Astrocyte of the cerebellum (primary cell): ENCODE measurements at regions not wholly inside any gene's neighbourhood (a gene's known extent, or its start where the extent isn't known, plus 50 kb on each side); places are given as distances from the start of the nearest gene placed in this dataset.

Experiments
- DNase-seq: peaks from one replicate; pipeline ENCODE4 v3.0.0-alpha.2; 2011; ENCODE audit warnings: low read depth
- H3K4me3 ChIP-seq: 2 replicates; pipeline ENCODE4 v1.5.1; 2011; ENCODE audit warnings: mild to moderate bottlenecking, low read depth, low read length, moderate library complexity
- in situ Hi-C: cut with HindIII; loops from 2 replicates; pipeline ENCODE4 v1.10.0; 2017; ENCODE audit warnings: low sequenced_read_pairs
- TF ChIP-seq, protein P1 (sequence below): IDR thresholded peaks from 2 replicates; pipeline ENCODE4 v1.5.1; 2012; ENCODE audit warnings: low read length, low read depth, moderate library complexity, mild to moderate bottlenecking; ENCODE audit errors: missing control alignments

DNA sequence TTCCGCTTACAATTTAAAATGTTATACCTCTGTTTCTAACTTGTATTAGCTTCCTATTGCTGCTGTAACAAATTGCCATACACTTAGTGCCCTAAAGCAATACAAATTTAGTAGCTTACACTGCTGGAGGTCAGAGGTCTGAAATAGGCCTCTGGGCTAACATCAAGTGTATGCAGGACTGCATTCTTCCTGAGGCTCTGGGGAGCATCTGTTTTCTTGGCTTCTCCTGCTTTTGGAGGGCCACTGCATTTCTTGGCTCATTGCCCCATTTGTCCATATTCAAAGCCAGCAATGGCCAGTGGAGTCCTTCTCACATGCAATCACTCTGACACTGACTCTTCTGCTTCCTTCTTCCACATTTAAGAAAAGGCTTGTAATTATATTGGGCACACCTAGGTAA lies 639.8 kb upstream of the INTU start:
- DNase-seq, result no peak
- no peak overlapping the region for H3K4me3 ChIP-seq
- TF ChIP-seq, protein P1, sequence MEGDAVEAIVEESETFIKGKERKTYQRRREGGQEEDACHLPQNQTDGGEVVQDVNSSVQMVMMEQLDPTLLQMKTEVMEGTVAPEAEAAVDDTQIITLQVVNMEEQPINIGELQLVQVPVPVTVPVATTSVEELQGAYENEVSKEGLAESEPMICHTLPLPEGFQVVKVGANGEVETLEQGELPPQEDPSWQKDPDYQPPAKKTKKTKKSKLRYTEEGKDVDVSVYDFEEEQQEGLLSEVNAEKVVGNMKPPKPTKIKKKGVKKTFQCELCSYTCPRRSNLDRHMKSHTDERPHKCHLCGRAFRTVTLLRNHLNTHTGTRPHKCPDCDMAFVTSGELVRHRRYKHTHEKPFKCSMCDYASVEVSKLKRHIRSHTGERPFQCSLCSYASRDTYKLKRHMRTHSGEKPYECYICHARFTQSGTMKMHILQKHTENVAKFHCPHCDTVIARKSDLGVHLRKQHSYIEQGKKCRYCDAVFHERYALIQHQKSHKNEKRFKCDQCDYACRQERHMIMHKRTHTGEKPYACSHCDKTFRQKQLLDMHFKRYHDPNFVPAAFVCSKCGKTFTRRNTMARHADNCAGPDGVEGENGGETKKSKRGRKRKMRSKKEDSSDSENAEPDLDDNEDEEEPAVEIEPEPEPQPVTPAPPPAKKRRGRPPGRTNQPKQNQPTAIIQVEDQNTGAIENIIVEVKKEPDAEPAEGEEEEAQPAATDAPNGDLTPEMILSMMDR, result no peak
- in situ Hi-C loops, result no loop called here

DNA sequence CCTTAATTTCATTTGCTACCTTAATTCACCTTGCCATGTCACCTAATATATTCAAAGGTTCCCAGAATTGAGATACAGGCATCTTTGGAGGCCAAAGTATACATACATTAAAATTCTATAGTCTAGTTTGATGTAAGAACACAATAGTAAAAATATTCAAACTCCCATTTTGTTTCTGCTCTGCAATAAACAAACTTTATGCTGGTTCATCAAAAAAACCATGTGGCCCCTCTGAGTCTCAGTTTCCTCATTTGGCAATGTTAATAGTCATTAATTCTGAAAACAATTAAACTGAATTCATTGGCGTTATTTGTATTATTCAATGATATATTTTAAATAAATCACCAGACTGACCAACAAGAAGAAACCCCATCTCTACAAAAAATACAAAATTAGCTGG lies 639.4 kb upstream of the INTU start:
- DNase-seq, result no peak
- H3K4me3 ChIP-seq, result no peak overlapping the region
- TF ChIP-seq, protein P1, result no peak
- in situ Hi-C loops, result no loop called here

DNA sequence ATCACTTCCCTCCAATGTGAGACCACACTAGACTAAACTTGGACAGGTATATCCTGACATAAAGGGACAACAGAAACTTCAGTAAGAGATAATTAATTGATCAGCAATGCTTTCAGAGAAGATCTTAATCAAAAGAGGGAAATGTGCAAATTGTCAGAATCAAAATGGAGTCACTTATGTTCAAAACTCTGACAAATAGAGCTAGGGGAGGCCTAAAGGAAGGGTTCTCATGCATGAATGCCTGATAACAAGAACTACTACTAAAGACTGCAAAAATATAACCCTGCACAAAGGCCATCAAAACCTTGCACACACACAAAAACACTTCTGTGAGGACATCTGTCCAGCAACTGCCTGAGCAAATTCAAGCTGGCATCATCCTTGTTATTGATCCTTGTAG lies 637.5 kb upstream of the INTU start:
- no peak for DNase-seq
- no peak overlapping the region for H3K4me3 ChIP-seq
- in situ Hi-C loops, result no loop called here
- TF ChIP-seq, protein P1, result no peak

DNA sequence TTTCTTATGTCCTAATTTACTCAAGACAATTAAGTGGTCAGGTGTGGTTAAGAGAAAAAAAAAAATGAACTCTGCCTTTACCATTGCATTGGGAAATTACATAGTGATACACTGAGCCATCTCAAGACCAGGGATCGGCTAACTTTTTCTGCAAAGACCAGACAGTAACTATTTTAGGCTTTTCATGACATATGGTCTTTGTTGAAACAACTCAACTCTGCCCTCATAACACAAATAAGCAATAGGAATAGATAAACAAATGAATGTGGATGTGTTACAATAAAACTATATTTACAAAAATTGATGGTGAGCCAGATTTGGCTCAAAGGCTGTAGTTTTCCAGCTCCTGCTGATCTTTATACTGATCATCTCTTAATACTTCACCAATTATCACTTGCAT lies 632.6 kb upstream of the INTU start:
- TF ChIP-seq, protein P1, result no peak
- in situ Hi-C loops, result no loop called here
- H3K4me3 ChIP-seq, result no peak overlapping the region
- DNase-seq, result no peak

DNA sequence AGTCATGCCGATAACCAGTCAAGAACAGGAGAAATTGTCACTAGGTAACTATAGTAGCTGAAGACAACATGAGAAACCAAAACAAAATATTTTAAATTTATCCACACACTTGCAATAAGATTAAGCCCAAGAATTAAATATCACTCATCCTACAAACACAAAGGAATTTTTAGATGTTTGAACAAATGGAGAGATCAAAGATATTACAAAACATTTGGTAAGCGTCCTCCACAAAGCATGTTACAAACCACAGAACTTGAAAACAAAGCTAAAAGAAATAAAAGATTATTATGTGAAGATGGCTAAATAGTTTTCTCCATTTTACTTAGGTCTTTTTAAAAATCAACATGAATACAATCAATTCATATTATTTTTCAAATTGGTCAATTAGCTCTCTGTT lies 631.9 kb upstream of the INTU start:
- H3K4me3 ChIP-seq, result no peak overlapping the region
- TF ChIP-seq, protein P1, result no peak
- no peak for DNase-seq
- in situ Hi-C loops, result no loop called here

DNA sequence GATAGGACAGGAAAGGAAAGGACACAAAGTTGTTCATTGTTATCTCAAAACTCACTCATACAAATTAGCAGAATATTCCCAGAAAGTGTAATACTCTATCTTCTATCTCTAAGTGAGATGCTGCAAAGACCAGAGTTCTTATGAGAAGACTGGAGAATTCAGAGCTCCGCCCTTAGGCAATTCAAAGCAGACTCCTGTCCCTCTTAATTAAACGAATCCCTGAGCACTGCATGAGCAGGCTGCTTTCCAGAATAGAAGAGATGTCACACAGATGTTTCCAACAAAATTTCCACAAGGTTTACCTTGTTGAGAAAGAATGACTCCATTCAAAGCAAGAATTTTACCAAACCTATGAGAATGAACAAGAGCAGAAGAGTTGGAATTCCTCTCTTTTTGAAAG lies 630.8 kb upstream of the INTU start:
- in situ Hi-C loops, result no loop called here
- no peak for DNase-seq
- TF ChIP-seq, protein P1, result no peak
- H3K4me3 ChIP-seq, result no peak overlapping the region

DNA sequence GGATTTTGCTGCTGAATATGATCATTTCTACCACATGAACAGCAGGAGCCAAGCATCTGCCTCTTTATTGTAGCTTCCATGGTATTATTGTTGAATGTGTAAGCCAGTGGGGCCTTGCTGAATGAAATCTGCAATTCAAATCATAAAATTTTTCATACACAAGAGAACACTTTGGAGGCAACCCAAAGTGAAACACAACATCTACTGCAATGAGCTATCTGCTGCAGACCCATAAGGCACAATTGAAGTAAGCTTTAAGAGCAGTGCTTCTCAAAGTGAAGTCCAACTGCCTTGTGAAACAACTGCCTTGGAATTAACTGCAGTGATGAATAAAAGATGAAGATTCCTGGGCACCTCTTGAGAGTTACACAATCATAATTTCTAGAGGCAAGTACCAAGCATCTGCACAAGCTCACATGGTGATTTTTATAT lies 626.3 kb upstream of the INTU start:
- TF ChIP-seq, protein P1, result no peak
- in situ Hi-C loops, result no loop called here
- H3K4me3 ChIP-seq, result no peak overlapping the region
- no peak for DNase-seq
